ENCODE measurements at regions not wholly inside any gene's neighbourhood (a gene's known extent, or its start where the extent isn't known, plus 50 kb on each side); places are given as distances from the start of the nearest gene placed in this dataset.

DNA sequence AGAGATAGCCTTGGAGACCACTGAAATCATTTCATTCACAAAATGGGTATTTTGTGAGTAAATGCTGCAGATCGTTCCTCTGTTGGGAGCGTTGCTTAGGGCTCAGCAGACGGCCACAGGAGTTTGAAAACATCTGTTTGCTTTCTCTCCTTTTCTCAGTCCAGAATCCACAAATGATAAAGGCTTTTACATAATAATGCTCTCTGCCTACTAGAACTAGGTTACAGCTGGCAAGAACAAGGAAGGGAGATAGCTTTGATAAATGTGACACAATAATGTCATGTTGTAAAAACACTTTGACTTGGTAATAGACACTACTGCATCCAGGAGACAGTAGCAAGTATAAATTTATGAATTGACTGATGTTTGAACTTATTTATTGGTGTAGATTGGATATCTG is 1072.4 kb upstream of the CDH6 start:
- DNase-seq, result no peak

DNA sequence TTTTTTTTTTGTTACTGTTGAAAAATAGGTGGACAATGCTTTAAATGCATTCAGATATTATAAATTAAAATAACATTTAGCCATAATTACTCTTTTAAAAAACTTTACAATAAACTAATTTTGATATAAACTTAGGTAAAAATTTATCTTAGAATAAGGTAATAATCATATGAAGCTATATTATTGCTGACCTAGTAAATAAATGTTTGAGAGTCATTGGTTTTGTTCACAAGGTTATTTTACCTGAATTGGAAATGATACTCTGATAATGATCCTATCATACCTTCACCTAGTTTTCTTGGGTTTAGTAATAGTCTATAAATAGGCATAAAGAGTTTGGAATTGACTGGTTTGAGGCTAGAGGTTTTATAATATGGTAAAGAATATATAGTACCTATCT is 1076.4 kb upstream of the CDH6 start:
- DNase-seq, result no peak

DNA sequence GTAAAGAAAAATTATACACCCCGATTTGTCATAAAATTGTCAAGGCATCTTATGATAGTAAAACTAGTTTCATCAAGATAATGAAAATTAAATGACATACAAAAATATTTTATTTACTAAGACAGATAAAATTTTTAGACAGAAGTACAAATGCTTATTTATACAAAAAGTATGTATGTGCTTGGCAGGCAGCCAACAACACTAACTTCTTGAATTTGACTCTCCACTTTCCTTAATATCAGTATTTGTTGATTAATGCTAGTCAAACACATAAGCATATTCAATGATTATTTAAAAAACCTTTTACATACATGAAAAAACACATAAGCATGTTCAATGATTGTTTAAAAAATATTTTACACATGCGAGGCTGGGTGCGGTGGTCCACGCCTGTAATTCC is 1079.9 kb upstream of the CDH6 start:
- no peak for DNase-seq

DNA sequence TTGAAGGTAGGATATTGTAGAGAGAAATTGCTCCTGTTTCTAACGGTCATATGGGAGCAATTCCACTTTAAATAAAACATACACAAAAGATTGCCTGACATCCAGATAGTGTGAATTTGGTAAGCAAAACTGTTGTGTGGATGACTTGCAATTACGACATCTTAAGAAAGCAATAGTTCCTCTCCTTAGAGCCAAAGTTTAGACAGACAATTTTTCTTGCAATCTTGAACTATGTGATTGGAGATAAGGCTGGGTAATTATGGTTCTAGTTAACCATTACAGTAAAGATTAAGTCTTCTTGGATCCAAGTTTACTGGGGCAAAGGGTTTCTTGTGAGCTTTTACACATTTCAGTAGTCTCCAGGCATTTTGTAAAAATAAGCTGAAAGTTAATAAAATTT is 1080.6 kb upstream of the CDH6 start:
- no peak for DNase-seq

DNA sequence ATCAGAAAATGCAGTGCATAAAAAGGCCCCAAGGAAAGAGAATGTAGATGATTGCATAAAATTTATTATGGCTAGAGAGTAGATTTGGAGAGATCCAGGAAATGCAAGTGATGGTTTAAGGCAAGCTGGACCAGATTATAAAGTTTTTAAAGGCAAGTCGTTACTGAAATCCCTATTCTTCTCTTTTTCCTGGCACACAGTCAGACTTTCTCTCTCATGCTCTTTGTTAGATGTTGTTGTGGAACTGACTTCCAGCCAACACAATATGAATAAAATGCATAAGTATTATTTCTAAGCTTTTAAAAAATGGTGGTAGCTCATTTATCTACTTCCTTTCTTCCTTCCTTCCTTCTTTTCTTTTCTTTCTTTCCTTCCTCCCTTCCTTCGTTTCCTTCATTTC is 1085.4 kb upstream of the CDH6 start:
- no peak for DNase-seq

DNA sequence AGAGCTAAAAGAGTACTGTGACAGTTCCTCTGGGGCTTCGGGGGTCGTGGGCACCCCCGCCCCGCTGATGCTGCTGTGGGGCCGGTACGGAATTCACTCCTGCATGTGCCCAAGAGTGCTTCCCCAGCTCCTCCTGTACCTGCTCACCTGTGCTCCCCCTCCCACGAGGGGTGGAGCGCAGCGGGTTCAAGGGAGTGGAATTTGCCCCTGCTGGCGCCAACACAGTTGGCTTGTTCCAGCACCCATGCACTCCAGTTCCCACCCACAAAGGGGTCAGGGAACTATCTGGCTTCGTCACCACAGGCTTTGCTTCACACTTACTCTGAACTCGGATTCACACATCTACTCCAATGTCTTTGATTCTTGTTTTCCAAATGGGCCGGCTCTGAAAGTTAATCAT is 1086.9 kb upstream of the CDH6 start:
- DNase-seq, result no peak

DNA sequence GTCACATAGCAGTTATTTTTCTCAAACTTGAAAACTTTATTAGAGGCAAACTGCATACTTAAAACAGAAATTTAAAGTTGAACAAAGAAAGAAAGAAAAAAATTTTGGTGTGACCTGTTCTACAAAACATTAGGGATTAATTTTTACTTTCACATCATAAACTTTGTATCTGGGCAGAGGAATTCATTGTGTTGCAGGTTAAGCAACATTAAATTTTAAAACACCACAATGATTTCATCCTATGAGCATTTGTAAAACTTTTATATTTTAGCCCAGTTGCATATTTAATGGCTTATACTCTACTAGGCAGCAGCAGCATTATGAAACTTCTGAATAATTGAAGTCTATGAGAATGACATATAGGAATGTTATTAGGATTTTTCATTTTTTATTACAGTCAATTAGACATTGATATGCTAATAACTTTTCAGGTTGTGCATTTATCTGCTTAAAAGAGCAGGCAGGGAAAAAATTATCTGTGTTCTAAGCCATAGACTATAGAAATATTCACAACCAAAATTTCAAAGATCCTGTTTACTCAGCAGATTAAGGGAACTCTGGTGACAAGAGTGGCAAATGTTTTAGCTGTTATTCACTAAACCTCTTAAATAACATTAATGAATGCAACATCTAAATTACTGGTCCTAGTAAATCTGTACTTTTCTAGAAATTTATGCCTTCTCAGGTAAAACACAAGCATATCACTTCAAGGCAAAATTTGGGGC is 1088.5 kb upstream of the CDH6 start:
- DNase-seq, result no peak

DNA sequence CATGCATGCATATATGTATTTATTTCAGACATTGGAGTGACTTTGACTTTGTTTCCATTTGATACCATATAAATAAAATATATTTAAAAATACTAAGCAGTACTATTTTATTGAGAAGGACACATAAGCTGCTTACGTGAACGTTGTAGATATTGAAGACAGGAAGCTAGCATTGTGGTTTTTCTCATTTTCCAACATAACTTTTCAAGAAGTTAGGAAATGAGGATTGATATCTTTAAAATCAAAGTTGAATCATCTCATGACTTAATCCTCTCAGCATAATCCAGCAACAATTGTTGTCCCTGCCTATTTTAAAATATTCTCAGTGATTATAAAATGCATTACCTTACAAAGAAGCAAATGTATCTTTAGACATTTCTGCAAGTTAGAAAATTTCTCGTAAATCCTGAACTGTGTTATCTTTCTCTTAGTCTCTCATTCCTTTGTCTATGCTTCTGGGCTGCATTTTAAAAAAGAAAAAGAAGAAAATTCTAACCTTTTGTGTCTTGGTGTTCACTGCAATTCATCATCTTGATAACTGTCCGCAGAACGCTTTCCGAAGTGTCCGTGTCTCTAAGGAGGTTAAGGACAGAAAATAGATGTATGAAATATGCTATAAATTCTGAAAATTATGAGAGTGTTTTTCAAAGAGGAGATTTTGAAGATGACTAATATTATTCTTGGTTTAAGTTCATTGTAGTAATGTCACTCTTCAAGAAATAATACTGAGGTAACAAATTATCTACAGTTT is 1089.9 kb upstream of the CDH6 start:
- no peak for DNase-seq

DNA sequence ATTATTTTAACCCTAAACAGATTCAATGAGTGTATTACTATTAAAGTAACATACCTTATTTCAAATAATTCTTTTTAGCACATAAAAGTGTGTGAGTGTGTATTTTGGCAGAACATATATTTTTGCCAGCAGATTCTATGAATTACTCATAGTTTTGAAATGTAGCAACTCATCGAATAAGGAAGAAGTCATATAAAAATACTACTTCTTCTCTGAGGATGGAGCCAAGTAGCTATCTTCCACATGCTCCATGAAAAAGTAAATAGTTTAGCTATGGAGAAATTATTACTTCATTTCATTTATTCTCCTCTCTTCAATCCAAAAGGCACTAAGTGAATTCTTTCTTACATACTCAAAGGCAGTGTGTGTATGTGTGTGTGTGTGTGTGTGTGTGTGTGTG is 1090.4 kb upstream of the CDH6 start:
- no peak for DNase-seq

DNA sequence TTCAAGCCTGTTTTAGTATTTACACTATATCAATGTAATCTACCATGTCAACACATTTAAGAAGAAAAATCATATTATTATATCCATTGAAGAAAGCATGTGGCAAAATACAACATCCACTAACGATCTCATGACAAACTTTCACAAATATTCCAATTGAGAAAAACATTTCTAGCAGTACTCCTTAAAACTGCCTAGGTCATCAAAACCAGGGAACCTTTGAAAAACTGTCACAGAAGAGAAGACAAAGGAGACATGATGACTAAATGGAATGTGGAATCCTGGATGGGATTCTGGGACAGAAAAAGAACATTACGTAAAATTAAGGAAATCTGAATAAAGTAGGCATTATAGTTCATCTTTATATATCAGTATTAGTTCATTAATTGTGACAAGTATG is 1091.3 kb upstream of the CDH6 start:
- no peak for DNase-seq

DNA sequence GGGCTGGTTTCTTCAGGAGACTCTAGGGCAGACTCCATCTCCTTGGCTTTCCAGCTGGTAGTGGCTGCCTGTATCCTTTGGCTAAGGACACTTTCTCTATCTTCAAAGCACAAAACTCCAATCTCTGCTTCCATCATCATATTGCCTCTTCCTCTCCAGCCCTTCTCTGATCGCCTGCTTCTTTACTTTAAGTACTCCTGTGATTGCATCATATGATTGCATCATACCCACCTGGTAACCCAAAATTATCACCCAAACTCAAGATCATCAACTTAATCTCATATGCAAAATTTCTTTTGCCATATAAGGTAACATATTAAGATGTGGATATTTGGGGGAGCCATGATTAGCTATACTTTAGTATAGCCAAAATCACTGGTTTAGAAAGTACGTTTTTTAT is 1092.6 kb upstream of the CDH6 start:
- DNase-seq, result no peak

DNA sequence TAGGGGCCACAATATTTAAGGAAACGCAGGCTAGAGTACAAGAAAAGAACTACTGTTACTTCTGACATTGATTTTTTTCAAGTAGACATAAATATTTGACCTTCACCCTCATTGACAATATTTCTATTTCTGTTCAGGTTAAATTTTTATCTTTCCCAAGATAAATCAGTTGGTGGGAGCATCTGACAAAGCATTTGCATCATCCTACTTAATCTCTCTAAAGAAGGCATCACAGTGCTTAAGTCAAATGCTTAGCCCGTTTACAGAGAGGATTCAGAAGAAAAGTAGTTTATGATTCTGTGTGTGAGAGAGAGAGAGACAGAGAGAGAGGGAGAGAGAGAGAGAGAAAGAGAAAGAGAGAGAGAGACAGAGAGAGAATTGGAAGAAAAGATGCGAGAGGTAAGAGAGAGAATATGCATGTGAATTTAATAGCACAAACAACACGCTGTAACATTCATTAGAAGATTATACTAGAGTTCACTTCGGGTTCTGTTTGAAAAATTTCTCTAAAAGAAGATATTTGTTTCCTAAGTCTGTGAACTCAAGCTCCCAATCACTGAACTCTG is 1093.3 kb upstream of the CDH6 start:
- no peak for DNase-seq

DNA sequence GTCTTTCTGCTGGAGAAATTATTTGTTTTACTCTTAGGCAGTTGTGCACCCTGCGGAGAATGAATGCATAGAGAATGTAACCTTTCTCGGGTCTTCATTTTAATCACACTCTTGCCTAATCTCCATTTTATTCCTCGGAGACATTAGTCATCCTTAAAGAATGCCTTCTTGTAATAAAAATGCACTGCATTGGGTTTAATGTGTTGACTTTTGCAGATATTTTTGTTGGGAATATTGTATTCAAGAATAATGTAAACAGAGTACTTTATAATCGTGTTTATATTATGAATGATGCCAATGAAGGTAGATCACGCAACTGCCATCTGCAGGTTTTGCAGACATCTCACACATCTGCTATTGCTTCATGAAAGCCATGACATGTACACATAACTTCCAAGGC is 1093.9 kb upstream of the CDH6 start:
- no peak for DNase-seq

DNA sequence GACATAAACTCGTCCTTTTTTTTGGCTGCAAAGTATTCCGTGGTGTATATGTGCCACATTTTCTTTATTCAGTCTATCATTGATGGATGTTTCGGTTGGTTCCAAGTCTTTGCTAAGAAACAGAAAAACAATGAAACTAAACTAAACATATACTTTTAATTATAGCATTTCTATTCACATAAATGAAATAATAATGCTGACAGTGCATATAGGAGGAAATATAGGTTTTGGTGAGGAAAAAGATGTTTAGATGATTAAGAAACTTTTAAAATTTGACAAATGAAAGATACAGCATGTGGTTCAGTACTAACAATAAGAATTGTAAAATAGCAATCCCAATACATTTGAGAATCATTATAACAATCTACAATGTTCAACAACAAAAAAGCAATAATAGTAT is 1094.5 kb upstream of the CDH6 start:
- DNase-seq, result no peak

DNA sequence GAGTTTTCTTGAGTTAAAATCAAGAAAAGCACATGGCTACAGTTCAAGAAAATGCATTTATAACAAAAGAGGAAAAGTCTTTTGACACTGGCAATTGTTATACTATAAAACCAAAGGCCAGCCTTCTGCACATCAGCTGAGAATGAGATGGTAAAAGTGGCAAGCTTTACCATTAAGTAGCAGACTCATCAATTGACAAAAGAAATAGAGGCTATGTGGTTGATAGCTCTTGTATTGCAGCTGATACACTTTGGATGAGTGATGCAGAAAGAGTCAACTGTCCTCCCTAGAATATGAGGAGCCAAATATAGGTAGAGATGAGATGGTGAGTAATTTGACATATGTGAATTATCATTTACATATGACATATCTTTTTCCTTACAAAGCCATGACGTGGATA is 1100.9 kb upstream of the CDH6 start:
- DNase-seq, result no peak

DNA sequence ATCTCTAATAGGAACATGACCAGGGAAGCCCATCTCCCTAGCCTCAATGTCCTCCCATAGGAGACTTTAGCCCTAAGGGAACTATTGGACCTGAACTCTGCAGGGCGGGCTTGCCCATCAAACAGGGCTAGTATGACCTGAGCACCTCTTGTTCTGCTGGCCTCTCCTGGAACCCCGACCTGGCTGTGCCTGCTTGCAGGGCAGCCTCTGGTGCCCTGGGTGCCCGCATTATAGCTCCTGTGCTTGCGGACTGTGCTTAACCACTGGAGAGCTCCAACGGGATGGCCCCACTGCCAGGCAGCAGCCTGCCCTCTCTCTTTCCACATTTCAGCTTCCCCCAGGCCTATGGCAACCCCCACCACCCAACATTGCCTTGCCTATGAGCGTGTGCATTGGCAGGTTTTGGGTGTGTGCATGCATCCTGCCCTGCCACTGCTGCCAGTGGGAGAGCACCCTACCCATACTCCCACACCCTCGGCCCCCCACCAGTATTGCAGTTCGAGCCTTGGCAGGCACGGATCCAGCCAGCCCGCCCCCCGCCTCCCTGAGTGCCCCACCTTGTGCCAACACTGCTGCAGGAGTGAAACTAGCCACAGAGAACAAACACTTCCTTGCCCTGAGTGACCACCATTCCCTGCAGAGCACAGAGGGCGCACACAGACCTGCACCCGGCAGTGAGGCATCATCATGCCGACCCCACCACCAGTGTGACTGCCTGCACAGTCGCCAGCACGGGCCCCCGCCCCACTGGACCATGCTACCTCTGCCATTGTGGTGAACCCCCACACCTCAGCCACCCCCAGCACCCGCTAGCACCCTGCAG is 1123.8 kb upstream of the CDH6 start:
- no peak for DNase-seq

DNA sequence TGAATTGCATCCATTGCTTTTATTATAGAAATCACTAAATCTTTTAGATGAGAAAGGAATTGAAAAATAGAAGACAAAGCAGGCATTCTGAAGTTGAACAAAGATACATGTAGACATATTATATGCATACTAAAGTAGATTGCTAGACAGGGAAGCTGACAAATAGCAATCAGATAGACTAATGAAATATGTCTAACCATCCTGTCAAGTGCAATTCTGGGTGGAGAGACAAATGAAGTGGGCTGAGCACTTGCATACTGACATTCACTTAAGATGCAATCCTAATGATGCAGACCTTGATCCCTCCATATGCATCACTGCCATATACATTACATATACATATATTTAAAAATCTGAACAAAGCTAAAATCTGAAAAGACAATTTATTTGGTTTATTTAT is 1130.0 kb upstream of the CDH6 start:
- DNase-seq, result no peak

DNA sequence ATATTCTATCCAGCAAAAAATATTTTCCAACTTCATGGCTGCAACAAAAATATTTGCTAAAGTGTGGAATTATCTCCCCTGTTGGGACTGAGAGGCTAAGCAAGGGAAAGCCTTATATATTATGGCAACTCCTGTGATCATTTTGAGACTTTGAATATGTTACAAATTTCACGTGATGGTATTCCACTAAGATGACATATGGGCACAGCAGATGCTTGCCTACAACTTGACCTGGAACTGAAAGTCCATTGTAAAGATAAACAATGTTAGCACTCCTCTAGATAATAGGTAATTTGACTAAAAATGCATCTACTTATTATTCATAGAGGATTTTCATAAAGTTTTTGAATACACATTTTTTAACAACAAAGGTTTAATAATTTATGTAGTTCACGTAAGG is 1141.5 kb upstream of the CDH6 start:
- no peak for DNase-seq

DNA sequence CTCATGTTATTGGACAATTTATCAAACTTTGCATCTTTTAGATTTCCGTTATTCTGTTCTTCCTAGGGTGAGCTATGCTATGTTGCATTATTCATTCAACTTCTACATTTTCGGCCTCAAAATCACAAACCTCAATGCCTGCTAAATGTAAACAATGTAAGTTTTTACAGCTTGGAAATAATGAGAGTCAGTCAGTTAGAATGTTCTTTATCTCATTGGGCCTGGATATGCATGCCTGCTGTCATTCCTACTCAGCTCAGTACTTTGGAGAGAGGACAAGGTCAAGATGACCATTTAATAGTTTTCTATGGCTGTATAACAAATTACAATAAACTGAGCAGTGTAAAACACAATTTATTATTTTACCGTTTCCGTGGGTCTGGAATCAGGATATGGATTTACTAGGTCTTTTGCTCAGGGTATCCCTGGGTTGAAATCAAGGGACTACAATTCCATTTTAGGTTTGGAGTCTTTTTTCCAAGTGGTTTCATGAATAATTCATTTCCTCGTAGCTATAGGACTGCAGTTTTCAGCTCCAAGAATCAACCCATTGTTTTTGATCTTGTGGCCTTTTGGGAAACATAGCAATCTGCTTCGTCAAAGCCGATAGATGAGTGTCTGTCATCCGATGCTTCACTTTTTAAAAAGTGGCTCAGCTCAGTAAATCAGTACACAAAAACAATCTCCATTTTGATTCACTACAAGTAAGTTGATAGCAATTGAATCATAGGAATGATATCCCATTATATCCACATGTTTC is 1143.2 kb upstream of the CDH6 start:
- DNase-seq, result no peak

DNA sequence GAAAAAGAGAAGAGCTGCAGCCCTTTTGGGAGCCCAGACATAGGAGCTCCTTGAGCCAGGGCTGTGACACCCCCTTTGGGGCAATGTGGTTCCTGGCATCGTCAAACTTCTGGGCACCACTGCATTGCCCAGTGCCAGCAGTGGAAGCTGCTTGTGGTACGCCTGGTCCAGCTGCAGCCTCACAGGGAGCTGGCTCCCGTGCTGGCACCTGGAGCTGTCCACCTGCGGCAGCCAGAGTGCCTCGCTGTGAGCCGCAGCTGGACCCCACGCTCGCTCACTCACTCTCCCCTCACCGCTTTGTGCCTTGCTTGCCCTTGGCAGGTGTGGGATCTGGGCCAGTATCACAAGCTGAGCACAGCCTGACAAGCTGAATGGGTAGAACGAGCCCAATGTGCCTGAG is 1150.8 kb upstream of the CDH6 start:
- no peak for DNase-seq

DNA sequence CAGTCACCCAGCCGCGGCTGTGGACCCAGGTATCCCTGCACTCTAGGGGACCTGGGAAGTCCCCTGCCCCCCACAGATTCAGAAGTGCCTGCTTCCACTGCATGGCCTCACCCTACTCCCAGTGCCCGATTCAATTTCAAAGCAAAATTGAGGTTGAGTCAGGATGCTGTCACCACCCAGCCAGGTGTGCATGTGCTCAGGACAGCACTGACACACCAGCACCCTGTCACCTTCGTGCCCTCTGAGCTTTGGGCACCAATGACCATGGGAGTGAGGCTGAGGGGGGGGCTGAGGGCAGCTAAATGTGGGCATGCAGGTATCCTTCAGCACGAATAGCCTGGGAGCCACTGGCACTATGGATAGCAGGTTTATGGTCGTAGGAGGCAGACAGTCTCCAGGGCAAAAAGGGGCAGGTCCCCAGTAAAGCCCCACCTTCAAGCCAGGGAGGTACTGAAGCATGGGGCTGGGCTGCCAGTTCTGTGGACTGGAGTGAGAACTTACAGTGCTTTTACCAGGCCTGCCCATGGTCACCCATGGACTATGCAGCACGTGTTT is 1151.6 kb upstream of the CDH6 start:
- DNase-seq, result no peak

DNA sequence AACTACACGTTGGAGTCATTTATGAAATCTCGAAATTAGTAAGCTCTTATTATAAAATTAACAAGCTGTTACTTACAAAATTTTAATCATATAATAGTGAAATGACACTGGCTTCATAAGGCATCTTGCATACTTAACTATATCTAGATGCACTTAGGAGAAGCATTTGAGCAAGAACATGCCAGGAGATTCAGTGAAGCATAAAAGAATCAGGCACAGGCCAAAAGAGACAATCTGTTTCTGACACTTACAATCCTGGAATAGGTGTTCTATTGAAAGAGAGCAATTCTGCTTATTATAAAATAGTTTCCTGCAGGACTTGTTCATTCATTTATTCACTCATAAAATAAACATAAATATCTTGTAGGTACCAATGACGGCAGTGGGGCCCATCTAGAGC is 1152.2 kb upstream of the CDH6 start:
- no peak for DNase-seq
